NCI-H187 (cell line): ENCODE measurements at regions not wholly inside any gene's neighbourhood (a gene's known extent, or its start where the extent isn't known, plus 50 kb on each side); places are given as distances from the start of the nearest gene placed in this dataset.

Source experiments
- DNase-seq, 2 experiments: peaks; one replicate each; lab custom pipeline; 2025; lab: John Stamatoyannopoulos, UW

DNA sequence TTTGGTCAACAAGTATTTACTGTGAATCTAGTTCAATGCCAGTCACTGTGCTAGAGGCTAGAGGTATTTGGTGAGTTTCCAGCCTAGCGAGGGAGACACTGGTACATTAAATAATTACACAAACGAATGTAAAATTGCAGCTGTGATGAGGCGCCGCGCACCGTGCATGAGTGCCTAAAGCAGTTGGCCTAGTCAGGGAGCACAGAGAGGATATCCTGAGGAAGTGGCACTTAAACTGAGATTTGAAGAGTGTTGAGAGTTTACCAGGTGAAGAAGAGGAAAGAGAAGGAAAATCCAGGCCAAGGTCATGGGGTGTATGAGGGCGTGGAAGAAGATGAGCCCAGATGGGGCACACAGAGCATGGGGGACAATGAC, 157.6 kb upstream of the NDUFV2 start:
- no peak for DNase-seq

GRCh38 chr18:8945514-8945913, 157.0 kb upstream of the NDUFV2 start:
- no peak for DNase-seq

DNA sequence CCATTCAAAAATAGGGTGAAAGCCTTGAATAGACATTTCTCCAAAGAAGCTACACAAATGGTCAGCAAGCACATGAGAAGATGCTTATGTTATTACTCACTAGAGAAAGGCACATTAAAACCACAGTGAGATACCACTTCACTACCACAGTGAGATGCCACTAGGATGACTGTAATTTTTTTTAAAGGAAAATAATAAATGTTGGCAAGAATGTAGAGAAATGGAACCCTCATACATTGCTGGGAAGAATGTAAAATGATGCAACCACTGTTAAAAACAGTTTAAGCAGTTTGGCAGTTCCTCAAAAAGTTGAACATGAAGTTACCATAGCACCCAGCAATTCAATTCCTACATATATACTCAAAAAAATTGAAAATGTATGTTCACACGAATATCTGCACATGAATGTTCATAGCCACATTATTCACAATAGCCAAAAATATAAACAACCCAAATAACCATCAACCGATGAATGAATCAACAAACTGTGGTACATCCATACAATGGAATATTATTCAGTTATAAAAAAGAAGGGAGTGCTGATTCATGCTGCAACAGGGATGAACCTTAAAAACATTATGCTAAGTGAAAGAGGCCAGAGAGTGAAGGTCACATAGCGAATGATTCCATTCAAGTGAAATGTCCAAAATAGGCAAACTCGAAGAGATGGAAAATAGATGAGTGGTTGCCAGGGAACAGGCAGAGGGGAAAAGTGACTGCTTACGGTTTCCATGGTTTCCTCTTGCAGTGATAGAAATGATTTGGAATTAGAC, 156.2 kb upstream of the NDUFV2 start:
- DNase-seq = no peak

DNA sequence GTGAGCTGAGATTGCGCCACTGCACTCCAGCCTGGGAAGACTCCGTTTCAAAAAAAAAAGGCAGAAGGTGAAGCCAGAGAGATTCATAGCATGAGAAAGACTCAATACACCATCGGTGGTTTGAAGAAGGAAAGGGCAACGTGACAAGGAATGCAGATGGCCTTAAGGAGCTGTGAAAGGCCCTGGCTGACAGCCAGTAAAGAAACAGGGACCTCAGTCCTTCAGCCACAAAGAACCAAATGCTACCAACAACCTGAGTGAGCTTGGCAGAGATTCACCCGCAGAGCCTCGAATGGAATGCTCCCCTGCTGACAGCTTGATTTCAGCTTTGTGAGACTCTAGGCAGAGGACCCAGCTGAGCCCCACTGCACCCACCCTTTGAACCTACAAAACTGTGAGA, 154.9 kb upstream of the NDUFV2 start:
- DNase-seq = no peak

DNA sequence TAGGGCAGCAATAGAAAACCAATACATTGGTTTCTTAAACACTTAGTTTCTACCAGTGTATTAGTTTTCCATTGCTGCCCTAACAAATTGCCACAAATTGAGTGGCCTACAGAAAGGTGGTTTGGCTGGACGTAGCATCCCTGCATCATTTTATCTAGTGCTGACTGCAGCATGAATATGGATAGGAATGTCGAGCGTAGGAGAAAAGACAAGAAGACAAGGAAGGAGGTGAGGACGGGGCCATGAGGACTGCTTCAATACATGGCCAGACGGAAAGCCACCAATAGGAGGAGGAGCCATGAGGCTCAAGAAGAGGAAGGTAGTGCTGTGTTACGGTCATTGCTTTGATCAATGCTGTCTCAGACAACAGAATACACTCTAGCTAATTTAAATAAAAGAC, 154.5 kb upstream of the NDUFV2 start:
- no peak for DNase-seq

DNA sequence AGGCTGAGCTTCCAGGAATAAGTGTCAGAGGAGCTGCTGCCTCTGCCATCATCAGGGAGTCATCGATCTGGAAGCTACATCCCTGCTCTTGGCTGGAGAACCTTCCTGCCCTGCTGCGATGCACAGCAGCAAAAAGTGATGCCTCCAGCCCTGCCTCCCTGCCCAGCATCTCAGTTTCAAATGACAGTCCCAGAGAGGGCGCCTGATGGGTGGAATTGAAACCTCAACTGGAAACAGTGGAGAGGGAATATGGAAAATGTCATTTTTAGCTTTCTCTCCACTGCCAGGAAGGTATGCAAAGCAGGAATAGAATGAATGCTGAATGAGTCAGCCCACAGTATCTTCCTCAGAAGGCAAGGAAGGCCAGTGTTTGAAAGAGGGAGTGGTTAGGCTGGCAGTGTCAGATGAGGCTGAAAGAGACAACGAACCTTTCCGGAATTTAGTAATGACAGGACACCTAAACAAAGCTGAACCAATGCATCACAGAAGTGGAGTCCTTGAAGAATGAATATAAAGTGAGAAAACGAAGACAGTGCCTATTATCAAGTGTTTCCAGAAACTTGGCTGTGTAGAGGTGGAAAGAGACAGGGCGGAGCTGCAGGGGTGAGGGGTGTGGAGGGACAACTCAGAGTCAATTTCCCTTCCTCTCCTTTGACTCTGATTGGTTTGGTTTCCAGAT, 153.9 kb upstream of the NDUFV2 start:
- no peak for DNase-seq

DNA sequence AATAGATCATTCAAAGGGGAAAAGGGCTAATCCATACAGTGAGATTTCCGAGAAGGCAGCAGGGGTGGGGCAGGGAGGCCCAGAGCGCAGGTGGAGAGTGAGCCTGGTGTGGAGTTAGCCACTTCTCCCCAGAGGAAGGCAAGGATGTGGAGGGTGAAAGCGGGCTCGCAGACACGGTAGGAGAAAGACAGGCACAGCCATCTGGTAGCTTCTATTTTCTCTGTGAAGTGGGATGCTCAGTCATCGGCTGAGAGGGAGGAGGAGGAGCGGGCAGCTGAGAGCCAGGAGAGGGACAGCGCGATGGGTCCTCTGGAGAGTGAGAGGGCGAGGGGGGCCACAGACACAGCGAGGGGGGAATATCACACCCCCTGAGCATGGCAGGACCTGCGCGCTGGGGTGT, 153.3 kb upstream of the NDUFV2 start:
- DNase-seq = no peak

GRCh38 chr18:8951491-8951890, 151.0 kb upstream of the NDUFV2 start:
- DNase-seq = no peak

- DNase-seq = no peak
Observed at GRCh38 chr18:8952174-8952573, 150.3 kb upstream of the NDUFV2 start.

- no peak for DNase-seq
Observed at GRCh38 chr18:8952769-8953760, 149.4 kb upstream of the NDUFV2 start.

DNA sequence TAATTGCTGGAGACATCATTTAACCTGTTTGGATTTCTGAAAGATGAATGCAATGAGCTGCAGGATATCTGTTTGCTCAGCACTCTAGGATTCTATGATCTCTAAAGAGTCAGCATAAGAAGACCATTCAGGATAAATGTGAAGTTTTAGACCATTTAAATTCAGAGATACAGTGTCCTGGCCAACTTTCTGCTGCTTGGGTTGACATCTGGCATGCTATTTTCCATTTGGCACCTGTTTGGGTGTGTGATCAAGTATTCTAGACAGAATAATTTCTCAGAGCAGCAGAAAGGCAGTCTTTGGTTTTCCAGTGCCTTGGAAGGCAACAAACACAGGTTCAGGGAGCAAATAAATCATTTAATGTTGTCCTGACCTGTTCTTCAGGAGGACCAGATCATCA, 144.8 kb upstream of the NDUFV2 start:
- DNase-seq = no peak

DNA sequence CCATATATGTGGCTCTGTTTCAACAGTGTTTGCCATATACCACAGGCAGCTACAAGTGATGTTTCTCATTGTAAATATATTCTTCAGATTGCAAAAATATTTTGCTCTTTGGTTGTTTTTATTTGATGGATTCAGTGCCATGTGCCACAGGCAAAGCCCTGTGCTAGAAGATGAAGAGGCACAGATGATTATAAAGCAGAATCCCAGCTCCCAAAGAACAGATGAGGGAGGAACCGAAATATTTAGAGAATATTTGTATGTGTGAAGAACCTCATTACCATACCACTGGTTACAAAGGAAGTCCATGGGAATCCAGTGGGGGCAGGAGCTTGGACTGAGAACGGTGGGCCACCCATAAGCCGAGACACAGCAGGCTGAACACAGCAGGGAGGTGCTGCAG, 143.8 kb upstream of the NDUFV2 start:
- DNase-seq = no peak

DNA sequence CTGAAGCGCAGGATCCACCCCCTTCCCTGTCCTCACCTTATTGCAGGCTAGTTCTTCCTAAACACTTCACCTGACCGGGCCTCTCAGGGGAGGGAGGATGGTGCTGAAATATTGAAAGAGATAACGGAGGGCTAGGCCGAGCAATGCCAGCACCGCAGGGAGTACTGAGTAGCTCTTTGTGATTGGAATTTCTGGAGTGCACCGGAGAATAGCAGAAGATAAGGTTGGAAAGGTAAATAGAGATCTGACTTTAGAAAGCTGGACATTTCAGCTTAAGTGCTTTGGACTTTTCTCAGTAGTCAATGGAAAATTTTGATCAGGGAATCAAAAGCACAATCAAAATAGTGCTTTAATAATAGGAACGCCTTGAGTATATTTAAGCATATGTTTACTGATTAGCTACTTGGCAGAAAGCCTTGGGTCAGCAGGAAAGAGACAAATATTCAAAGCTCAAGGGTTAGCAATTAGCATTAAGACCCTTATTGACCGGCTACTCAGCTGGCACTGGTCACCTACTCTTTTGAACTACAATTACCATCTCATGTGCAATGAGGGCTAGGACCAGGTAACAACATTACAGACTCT, 142.9 kb upstream of the NDUFV2 start:
- DNase-seq = no peak

GRCh38 chr18:8960740-8961657, 141.5 kb upstream of the NDUFV2 start:
- no peak for DNase-seq

DNA sequence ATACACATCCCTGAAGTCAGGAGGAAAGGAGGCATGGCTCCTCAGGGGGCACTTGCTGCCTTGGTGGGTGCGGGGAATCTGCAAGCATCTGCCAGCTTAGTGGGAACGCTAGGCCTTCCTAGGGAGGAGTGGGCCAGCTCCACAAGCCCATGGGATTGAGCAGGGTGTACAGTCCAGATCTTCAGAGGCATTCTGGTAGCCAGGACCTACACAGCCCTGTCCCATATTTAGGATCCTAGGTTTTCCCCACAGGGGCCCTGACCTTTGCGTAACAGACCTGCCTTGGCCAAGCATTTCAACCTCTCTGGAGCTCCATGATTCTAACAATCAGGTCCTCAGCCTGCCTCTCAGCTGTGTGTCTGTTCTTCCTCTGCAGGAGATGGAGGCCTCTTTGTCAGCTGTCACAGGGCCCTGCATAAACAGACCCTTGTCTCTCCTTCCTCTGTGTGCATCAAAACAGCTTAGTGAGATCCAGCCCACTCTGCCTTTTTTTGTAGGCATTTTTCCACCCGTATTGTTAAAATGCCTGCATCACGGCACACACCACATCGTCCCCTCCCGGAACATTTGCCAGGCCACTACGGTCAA, 140.2 kb upstream of the NDUFV2 start:
- DNase-seq = no peak

DNA sequence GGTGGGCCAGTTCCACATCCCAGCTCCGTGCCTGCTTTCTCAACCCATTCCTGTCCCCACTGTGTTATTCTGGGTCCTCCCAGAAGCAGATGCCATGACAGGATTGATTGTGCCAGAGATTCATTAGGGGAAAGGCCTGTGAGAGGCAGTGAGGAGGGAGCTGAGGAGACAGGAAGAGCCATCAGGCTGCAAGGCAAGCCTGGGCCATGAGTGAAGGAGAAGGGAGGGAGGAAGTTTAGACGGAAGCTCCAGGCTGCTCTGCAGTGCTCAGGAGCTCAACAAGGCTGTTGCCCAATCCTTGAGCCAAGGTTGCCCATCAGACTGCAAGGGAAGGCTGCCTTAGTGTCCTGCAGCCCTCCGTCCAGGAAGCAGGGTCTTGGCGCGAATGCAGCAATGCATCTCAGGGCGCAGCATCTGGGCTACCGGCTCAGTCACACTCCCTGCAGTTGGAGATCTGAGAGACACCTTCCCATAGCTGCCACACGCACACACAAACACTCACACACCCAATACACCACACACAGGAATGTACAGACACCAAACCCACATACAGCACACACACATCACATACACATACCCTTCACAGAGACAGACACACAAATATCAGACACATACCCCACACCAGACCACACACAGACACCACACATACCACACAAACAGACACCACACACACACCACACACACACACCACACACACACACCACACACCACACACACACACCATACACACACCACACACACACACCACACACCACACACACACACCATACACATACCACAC, 139.5 kb upstream of the NDUFV2 start:
- DNase-seq = no peak

GRCh38 chr18:8963876-8964275, 138.6 kb upstream of the NDUFV2 start:
- DNase-seq = no peak

- no peak for DNase-seq
Observed at GRCh38 chr18:8965398-8965797, 137.1 kb upstream of the NDUFV2 start.

DNA sequence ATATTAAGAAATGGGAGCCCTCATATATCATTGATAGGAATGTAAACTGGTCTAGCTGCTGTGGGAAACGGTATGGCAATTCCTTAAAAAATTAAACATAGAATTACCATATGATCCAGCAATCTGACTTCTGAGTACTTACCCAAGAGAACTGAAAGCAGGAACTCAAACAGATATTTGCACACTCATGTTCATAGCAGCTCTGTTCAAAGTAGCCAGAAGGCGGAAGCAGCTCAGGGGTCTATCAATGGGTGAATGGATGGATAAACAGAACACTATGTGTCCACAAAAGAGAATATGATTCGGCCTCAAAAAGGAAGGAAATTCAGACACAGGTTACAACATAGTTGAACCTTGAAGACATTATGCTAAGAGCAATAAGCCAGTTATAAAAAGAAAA, 135.7 kb upstream of the NDUFV2 start:
- no peak for DNase-seq

- DNase-seq = no peak
Observed at GRCh38 chr18:8967573-8967972, 134.9 kb upstream of the NDUFV2 start.
